Stimulated activated CD4-positive, alpha-beta T cell treated with anti-CD3 and anti-CD28 coated beads, Interleukin-2, amount 100 ng/mL, for 48 hours (primary cell): ENCODE measurements at regions not wholly inside any gene's neighbourhood (a gene's known extent, or its start where the extent isn't known, plus 50 kb on each side); places are given as distances from the start of the nearest gene placed in this dataset.

Experiments
- DNase-seq, 2 donors: peaks; one replicate each; pipeline ENCODE4 v3.0.0-alpha.2; 2020

DNA sequence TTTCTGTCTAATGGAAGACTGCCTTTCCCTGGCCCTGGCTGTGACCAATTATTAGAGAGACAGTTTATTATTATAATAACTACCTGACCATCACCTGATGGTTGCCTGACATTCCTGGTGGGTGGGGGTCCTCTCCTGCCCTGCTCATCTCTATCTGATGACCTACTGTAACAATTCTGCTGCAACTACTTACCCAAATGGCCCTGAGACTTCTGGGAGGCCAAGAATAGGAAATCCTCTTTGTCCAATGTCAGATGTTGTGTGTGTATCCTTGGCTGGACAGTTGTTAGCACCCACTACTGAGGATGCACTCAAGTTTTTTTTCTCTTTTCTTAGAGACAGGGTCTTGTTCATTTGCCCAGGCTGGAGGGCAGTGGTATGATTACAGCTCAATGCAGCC lies 110.3 kb downstream of the DDX1 start:
- no peak for DNase-seq

GRCh38 chr2:15702452-15702851 lies 110.8 kb downstream of the DDX1 start:
- DNase-seq = no peak

DNA sequence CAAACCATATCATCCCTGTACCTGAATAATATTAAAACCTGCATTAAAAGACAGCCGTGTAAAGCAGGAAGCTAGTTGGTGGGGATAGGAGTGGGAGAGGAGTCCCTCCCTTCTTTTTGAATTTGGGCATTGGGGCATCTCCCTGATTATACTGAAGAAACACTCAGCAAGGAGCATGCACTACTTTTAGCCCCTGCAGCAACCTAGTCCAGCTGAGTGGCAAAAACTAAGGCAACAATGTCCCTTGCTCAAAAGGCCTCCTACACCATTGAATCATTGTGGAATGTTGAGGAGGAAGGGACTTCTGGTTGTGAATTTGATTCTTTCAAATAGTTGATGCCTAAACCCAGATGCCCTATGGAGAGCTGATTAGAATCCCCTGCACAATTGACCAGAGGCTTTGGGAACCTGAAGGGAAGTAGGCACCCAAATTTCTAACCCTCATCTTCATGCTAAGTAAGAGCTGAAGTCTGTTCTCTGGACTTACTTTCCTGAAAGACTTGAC lies 111.7 kb downstream of the DDX1 start:
- no peak for DNase-seq

- DNase-seq = no peak
Measured at GRCh38 chr2:15704086-15704787, 112.6 kb downstream of the DDX1 start.

GRCh38 chr2:15704788-15705115 lies 113.1 kb downstream of the DDX1 start:
- no peak for DNase-seq

DNA sequence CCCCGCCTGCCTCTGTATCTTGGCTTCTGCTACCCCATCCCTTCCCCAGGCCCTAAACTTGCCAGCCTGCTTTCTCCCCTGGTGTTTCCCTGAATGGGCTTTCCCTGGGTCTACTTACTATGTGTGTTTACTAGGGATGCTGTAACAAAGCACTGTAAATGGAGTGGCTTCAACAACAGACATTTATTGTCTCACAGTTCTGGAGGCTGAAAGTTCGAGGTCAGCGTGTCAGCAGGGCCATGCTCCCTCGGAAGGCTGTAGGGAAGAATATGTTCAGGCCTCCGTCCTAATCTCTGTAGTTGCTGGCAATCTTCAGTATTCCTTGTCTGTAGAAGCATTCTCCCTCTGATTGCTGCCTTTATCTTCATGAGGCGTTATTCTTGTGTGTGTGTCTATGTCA lies 113.6 kb downstream of the DDX1 start:
- DNase-seq = no peak

- DNase-seq = no peak
Measured at GRCh38 chr2:15705839-15706386, 114.2 kb downstream of the DDX1 start.

DNA sequence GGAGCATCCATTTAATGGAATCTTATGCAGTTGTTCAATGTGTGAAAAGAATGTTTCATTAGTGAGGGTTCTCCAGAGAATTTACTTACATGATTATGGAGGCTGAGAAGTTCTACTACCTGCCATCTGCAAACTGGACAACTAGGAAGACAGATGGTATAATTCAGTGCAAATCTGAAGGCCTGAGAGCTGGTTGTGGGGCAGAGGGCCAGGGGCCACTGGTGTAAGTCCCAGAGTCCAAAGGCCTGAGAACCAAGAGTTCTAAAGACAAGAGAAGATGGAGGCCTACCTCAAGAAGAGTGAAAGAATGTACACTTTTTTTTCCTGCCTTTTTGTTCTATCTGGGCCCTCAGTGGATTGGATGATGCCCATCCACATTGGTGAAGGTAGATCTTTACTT lies 114.8 kb downstream of the DDX1 start:
- no peak for DNase-seq

- no peak for DNase-seq
Measured at GRCh38 chr2:15706986-15707632, 115.4 kb downstream of the DDX1 start.

- DNase-seq = no peak
Measured at GRCh38 chr2:15708161-15708560, 116.5 kb downstream of the DDX1 start.

GRCh38 chr2:15708865-15709820 lies 117.5 kb downstream of the DDX1 start:
- no peak for DNase-seq

GRCh38 chr2:15711126-15711860 lies 119.6 kb downstream of the DDX1 start:
- no peak for DNase-seq

GRCh38 chr2:15712551-15713342 lies 121.1 kb downstream of the DDX1 start:
- DNase-seq = no peak

DNA sequence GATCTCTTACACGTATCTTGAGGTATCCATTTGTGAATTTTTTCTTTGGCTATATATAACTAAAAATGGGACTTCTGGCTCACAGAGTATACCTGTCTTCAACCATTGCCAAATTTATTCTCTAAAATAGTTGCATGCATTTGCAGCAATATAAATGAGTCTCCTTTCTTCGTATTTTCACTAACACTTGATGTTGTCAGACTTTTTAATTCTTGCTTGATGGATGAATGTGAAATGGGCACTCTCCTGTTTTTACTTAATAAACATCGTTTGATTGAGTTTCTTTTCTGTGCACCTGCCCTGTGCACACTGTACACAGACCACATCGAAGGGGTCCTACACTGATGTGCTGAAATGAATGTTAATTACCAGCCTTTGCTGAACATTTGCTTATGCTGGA lies 121.8 kb downstream of the DDX1 start:
- no peak for DNase-seq

- no peak for DNase-seq
Measured at GRCh38 chr2:15714002-15714401, 122.3 kb downstream of the DDX1 start.

- no peak for DNase-seq
Measured at GRCh38 chr2:15714609-15715008, 122.9 kb downstream of the DDX1 start.

DNA sequence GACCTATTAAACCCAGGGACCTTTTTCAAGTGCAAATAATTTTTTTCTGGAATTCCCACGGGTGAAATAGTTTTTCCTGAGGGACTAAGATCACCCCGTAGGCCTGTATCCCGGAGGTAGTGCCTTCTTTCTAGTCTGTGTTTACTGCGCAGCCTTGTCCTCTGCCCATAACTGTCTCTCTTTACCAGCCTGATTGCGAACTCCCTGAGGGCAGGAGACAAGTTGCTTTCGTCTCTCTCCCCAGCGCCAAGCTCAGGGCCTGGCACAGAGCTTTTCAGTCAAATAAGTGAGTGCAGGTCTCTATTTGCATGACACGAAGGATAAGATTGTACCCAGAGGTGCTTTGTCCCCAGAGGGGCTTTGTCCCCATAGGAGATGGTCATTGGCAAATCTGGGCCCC lies 123.9 kb downstream of the DDX1 start:
- DNase-seq = no peak

- DNase-seq = no peak
Measured at GRCh38 chr2:15718103-15718943, 126.7 kb downstream of the DDX1 start.

- DNase-seq = no peak
Measured at GRCh38 chr2:15718944-15719323, 127.3 kb downstream of the DDX1 start.

GRCh38 chr2:15719566-15720313 lies 128.1 kb downstream of the DDX1 start:
- DNase-seq = no peak
